ENCODE measurements at regions not wholly inside any gene's neighbourhood (a gene's known extent, or its start where the extent isn't known, plus 50 kb on each side); places are given as distances from the start of the nearest gene placed in this dataset.

DNA sequence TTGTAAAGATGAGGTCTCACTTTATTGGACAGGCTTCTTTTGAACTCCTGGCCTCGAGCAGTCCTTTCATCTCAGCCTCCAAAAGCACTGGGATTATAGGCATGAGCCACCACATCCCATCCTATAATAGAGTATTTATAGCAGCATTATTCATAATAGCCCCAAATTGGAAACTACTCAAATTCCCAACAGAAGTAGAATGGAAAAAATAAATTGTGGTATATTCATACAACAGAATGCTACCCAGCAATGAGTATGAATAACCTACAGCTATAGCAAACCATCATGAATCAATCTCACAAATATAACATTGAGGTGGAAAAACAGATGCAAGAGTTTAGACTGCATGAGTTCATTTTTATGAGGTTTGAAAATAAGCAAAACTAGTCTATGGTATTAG, 84.8 kb upstream of the BTBD3 start (continued):
- TF ChIP-seq, protein P1, sequence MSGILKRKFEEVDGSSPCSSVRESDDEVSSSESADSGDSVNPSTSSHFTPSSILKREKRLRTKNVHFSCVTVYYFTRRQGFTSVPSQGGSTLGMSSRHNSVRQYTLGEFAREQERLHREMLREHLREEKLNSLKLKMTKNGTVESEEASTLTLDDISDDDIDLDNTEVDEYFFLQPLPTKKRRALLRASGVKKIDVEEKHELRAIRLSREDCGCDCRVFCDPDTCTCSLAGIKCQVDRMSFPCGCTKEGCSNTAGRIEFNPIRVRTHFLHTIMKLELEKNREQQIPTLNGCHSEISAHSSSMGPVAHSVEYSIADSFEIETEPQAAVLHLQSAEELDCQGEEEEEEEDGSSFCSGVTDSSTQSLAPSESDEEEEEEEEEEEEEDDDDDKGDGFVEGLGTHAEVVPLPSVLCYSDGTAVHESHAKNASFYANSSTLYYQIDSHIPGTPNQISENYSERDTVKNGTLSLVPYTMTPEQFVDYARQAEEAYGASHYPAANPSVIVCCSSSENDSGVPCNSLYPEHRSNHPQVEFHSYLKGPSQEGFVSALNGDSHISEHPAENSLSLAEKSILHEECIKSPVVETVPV (CRISPR knock-in tag; IDR thresholded peaks at IDR 0.05), result no peak
- TF ChIP-seq CSDC2 (CRISPR knock-in tag; IDR thresholded peaks at IDR 0.05) (no peak), TOX (CRISPR knock-in tag; IDR thresholded peaks at IDR 0.05; ENCODE audit: borderline replicate concordance) (no peak), ZNF8 (CRISPR knock-in tag; IDR thresholded peaks at IDR 0.05) (no peak), ZNF70 (CRISPR knock-in tag; IDR thresholded peaks at IDR 0.05) (no peak)

DNA sequence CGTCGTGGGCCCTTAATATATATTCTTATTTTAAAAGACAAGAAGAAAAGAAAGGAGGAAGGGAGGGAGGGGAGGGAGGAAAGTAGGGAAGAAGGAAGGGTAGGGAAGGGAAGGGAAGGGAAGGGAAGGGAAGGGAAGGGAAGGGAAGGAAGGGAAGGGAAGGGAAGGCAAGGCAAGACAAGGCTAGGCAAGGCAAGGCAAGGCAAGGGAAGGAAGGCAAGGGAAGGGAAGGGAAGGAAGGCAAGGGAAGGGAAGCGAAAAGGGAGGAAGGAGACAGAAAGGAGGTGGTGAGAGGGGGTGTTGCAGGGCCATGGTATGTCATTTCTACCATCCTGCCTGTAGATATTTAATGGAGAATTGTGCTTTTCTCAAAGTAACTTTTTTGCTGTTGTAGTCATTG, 83.9 kb upstream of the BTBD3 start:
- TF ChIP-seq ZFP30 (CRISPR knock-in tag; IDR thresholded peaks at IDR 0.05), result no peak
- no peak for TF ChIP-seq ZC3H10 (CRISPR knock-in tag; IDR thresholded peaks at IDR 0.05)
- TF ChIP-seq, protein P2, sequence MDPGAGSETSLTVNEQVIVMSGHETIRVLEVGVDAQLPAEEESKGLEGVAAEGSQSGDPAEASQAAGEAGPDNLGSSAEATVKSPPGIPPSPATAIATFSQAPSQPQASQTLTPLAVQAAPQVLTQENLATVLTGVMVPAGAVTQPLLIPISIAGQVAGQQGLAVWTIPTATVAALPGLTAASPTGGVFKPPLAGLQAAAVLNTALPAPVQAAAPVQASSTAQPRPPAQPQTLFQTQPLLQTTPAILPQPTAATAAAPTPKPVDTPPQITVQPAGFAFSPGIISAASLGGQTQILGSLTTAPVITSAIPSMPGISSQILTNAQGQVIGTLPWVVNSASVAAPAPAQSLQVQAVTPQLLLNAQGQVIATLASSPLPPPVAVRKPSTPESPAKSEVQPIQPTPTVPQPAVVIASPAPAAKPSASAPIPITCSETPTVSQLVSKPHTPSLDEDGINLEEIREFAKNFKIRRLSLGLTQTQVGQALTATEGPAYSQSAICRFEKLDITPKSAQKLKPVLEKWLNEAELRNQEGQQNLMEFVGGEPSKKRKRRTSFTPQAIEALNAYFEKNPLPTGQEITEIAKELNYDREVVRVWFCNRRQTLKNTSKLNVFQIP (CRISPR knock-in tag; IDR thresholded peaks at IDR 0.05; ENCODE audit: borderline replicate concordance, low read depth), result no peak
- TF ChIP-seq, protein P3, sequence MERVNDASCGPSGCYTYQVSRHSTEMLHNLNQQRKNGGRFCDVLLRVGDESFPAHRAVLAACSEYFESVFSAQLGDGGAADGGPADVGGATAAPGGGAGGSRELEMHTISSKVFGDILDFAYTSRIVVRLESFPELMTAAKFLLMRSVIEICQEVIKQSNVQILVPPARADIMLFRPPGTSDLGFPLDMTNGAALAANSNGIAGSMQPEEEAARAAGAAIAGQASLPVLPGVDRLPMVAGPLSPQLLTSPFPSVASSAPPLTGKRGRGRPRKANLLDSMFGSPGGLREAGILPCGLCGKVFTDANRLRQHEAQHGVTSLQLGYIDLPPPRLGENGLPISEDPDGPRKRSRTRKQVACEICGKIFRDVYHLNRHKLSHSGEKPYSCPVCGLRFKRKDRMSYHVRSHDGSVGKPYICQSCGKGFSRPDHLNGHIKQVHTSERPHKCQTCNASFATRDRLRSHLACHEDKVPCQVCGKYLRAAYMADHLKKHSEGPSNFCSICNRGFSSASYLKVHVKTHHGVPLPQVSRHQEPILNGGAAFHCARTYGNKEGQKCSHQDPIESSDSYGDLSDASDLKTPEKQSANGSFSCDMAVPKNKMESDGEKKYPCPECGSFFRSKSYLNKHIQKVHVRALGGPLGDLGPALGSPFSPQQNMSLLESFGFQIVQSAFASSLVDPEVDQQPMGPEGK (CRISPR knock-in tag; IDR thresholded peaks at IDR 0.05; ENCODE audit: borderline replicate concordance), result no peak
- TF ChIP-seq GLIS3 (CRISPR knock-in tag; IDR thresholded peaks at IDR 0.05), result no peak
- no peak for TF ChIP-seq CSDC2 (CRISPR knock-in tag; IDR thresholded peaks at IDR 0.05)
- TF ChIP-seq SNAI2 (CRISPR knock-in tag; IDR thresholded peaks at IDR 0.05), result no peak
- TF ChIP-seq ZNF565 (CRISPR knock-in tag; conservative IDR thresholded peaks at IDR 0.05; ENCODE audit: low read depth), result no peak
- no peak for TF ChIP-seq TCF4 (CRISPR knock-in tag; IDR thresholded peaks at IDR 0.05; ENCODE audit: borderline replicate concordance)
- no peak for TF ChIP-seq ZNF8 (CRISPR knock-in tag; IDR thresholded peaks at IDR 0.05)
- no peak for TF ChIP-seq ESRRG (CRISPR knock-in tag; IDR thresholded peaks at IDR 0.05)
- no peak for TF ChIP-seq RARB (CRISPR knock-in tag; IDR thresholded peaks at IDR 0.05)
- TF ChIP-seq, protein P1 (CRISPR knock-in tag; IDR thresholded peaks at IDR 0.05), result no peak
- no peak for TF ChIP-seq PPARA (CRISPR knock-in tag; IDR thresholded peaks at IDR 0.05; ENCODE audit: borderline replicate concordance)
- no peak for TF ChIP-seq BACH2 (CRISPR knock-in tag; IDR thresholded peaks at IDR 0.05; ENCODE audit: borderline replicate concordance)
- ATAC-seq, result no peak

DNA sequence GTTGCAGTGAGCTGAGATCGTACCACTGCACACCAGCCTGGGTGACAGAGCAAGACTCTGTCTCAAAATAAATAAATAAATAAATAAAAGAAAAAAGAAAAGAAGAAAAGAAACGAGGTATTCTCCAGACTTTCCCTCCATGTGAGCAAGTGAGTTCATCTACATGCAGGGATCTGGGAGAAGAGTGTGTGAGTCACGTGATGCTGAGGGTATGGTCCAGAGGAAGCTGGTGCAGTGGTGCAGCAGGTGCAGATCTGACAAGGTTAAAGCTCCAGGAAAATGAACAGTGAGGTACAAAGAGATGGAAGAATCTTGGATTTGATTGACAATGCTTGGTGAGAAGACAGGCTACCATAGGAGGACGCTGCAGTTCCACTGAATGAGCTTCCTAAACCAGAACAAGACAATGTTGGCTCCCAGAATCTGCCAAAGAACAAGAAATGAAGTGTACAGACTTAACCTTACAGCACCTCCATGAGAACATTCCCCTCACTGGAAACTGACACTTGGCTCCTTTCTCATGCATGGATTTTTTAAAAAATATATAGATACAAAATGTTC, 79.5 kb upstream of the BTBD3 start:
- no peak for ATAC-seq
- TF ChIP-seq GLIS3 (CRISPR knock-in tag; IDR thresholded peaks at IDR 0.05) (no peak), ZNF8 (CRISPR knock-in tag; IDR thresholded peaks at IDR 0.05) (no peak), ISL1 (CRISPR knock-in tag; IDR thresholded peaks at IDR 0.05) (no peak), ZNF70 (CRISPR knock-in tag; IDR thresholded peaks at IDR 0.05) (no peak), ZNF565 (CRISPR knock-in tag; conservative IDR thresholded peaks at IDR 0.05; ENCODE audit: low read depth) (no peak), BACH2 (CRISPR knock-in tag; IDR thresholded peaks at IDR 0.05; ENCODE audit: borderline replicate concordance) (no peak), SNAI2 (CRISPR knock-in tag; IDR thresholded peaks at IDR 0.05) (no peak), ESRRG (CRISPR knock-in tag; IDR thresholded peaks at IDR 0.05) (no peak), ARNTL (CRISPR knock-in tag; IDR thresholded peaks at IDR 0.05; ENCODE audit: borderline replicate concordance, low read depth) (no peak), TOX (CRISPR knock-in tag; IDR thresholded peaks at IDR 0.05; ENCODE audit: borderline replicate concordance) (no peak), TCF4 (CRISPR knock-in tag; IDR thresholded peaks at IDR 0.05; ENCODE audit: borderline replicate concordance) (no peak), OSR1 (CRISPR knock-in tag; IDR thresholded peaks at IDR 0.05) (no peak), CSDC2 (CRISPR knock-in tag; IDR thresholded peaks at IDR 0.05) (no peak), ZFP30 (CRISPR knock-in tag; IDR thresholded peaks at IDR 0.05) (no peak), ZC3H10 (CRISPR knock-in tag; IDR thresholded peaks at IDR 0.05) (no peak)
- TF ChIP-seq, protein P1 (CRISPR knock-in tag; IDR thresholded peaks at IDR 0.05), result no peak
- TF ChIP-seq, protein P3 (CRISPR knock-in tag; IDR thresholded peaks at IDR 0.05; ENCODE audit: borderline replicate concordance), result no peak
- TF ChIP-seq, protein P2 (CRISPR knock-in tag; IDR thresholded peaks at IDR 0.05; ENCODE audit: borderline replicate concordance, low read depth), result no peak
- TF ChIP-seq, protein P4, sequence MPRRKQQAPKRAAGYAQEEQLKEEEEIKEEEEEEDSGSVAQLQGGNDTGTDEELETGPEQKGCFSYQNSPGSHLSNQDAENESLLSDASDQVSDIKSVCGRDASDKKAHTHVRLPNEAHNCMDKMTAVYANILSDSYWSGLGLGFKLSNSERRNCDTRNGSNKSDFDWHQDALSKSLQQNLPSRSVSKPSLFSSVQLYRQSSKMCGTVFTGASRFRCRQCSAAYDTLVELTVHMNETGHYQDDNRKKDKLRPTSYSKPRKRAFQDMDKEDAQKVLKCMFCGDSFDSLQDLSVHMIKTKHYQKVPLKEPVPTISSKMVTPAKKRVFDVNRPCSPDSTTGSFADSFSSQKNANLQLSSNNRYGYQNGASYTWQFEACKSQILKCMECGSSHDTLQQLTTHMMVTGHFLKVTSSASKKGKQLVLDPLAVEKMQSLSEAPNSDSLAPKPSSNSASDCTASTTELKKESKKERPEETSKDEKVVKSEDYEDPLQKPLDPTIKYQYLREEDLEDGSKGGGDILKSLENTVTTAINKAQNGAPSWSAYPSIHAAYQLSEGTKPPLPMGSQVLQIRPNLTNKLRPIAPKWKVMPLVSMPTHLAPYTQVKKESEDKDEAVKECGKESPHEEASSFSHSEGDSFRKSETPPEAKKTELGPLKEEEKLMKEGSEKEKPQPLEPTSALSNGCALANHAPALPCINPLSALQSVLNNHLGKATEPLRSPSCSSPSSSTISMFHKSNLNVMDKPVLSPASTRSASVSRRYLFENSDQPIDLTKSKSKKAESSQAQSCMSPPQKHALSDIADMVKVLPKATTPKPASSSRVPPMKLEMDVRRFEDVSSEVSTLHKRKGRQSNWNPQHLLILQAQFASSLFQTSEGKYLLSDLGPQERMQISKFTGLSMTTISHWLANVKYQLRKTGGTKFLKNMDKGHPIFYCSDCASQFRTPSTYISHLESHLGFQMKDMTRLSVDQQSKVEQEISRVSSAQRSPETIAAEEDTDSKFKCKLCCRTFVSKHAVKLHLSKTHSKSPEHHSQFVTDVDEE (CRISPR knock-in tag; IDR thresholded peaks at IDR 0.05), result no peak
